GM12878 (cell line): ENCODE measurements at regions not wholly inside any gene's neighbourhood (a gene's known extent, or its start where the extent isn't known, plus 50 kb on each side); places are given as distances from the start of the nearest gene placed in this dataset.
"Not testable (repeated sequence)": the region's sequence is repeated elsewhere in the genome, so short reads cannot be mapped to it uniquely, and the experiment has no call there.

Experiments used
- ATAC-seq: fragments of 200-7000 bp; cut with Tn5 transposase; 3 replicates; pipeline ENCODE4 v1.9.1; 2020; ENCODE audit warnings: mild to moderate bottlenecking, moderate library complexity
- BruUV-seq: library from RNA; stranded (reverse); fragments of 400-500 nt; replicated peaks from 2 replicates; lab custom pipeline; 2021; lab: Mats Ljungman, UMichigan
- CTCF ChIA-PET: fragments of 300-600 bp; sonication (Branson Sonifier 250); formaldehyde crosslinking; extraction: SDS; loops from one replicate; lab custom pipeline; 2021; ENCODE audit warnings: inconsistent platforms; lab: Yijun Ruan, JAX
- POLR2A ChIA-PET: fragments of 350-600 bp; formaldehyde crosslinking; extraction: SDS; loops from one replicate; lab custom pipeline; 2021; ENCODE audit warnings: inconsistent platforms; lab: Charles Lee
- RAD21 ChIA-PET: fragments of 300-600 bp; sonication (Branson Sonifier 250); formaldehyde crosslinking; loops from one replicate; lab custom pipeline; 2023; ENCODE audit warnings: antibody characterized with exemption; ENCODE audit not compliant: unreplicated experiment; lab: Charles Lee
- SMC1A ChIA-PET: fragments of 300-600 bp; sonication (Branson Sonifier 250); formaldehyde crosslinking; loops from one replicate; lab custom pipeline; 2023; ENCODE audit not compliant: unreplicated experiment, uncharacterized antibody; lab: Charles Lee
- DNase-seq: peaks from one replicate; pipeline ENCODE4 v3.0.0-alpha.2; 2011; ENCODE audit warnings: low read depth, low spot score
- FAIRE-seq: peaks from 3 replicates; lab custom pipeline; 2011; peaks lifted over from hg19 to GRCh38; lab: Jason Lieb, UNC
- H2AFZ ChIP-seq: 2 replicates; pipeline ENCODE4 v1.6.0; 2011; ENCODE audit warnings: low read depth, low read length, control low read depth; ENCODE audit not compliant: control insufficient read depth
- H3K27ac ChIP-seq: 2 replicates; pipeline ENCODE4 v1.5.1; 2011; ENCODE audit warnings: control low read depth; ENCODE audit not compliant: control insufficient read depth, insufficient read depth
- H3K27me3 ChIP-seq, 2 experiments: replicated peaks in 1 of 2; 2 replicates each; pipeline versions ENCODE4 v1.6.0 to v1.6.1; 2011; ENCODE audit warnings: low read length in 1 of 2; ENCODE audit not compliant: control insufficient read depth in 2 of 2, insufficient read depth in 2 of 2
- H3K36me3 ChIP-seq, 2 experiments: 2 replicates each; pipeline ENCODE4 v1.5.1; 2011; ENCODE audit warnings: low read length in 1 of 2; ENCODE audit not compliant: control insufficient read depth in 2 of 2, insufficient read depth in 2 of 2
- H3K4me1 ChIP-seq: 2 replicates; pipeline ENCODE4 v1.6.1; 2011; ENCODE audit warnings: mild to moderate bottlenecking, low read length, moderate library complexity, mixed read lengths; ENCODE audit not compliant: control insufficient read depth, insufficient read depth
- H3K4me2 ChIP-seq: 2 replicates; pipeline ENCODE4 v1.6.0; 2011; ENCODE audit warnings: control low read depth; ENCODE audit not compliant: control insufficient read depth, insufficient read depth
- H3K4me3 ChIP-seq: fragments of 200-600 bp; sonication (generic); 2 replicates; pipeline ENCODE4 v1.5.1; 2016
- H3K79me2 ChIP-seq: 2 replicates; pipeline ENCODE4 v1.6.0; 2011; ENCODE audit warnings: low read length; ENCODE audit not compliant: control insufficient read depth, insufficient read depth
- H3K9ac ChIP-seq: 2 replicates; pipeline ENCODE4 v1.8.0; 2011; ENCODE audit warnings: low read length, control low read depth, mixed read lengths; ENCODE audit not compliant: control insufficient read depth, insufficient read depth
- H3K9me3 ChIP-seq: replicated peaks from 3 replicates; pipeline ENCODE4 v1.5.1; 2011; ENCODE audit warnings: mild to moderate bottlenecking, low read length; ENCODE audit not compliant: control insufficient read depth, insufficient read depth
- H4K20me1 ChIP-seq: 2 replicates; pipeline ENCODE4 v1.6.0; 2011; ENCODE audit not compliant: control insufficient read depth, insufficient read depth
- MXI1 ChIP-seq: fragments of 150-350 bp; IDR thresholded peaks from 2 replicates; pipeline ENCODE4 v1.6.1; 2011; ENCODE audit warnings: low read depth, mild to moderate bottlenecking, inconsistent platforms, low read length, improper control_type of control experiment
- RAD51 ChIP-seq: fragments of 450-650 bp; IDR thresholded peaks from 2 replicates; pipeline ENCODE4 v1.6.1; 2016; ENCODE audit warnings: moderate library complexity, mild to moderate bottlenecking, inconsistent platforms
- WGBS: methylation state at CpG from one replicate; pipeline ENCODE4 v1.1.6; 2016; ENCODE audit warnings: low lambda C conversion rate; ENCODE audit not compliant: insufficient replicate concordance, insufficient coverage; ENCODE audit errors: missing lambda C conversion rate; 5-methylcytosine and 5-hydroxymethylcytosine counted together
- in situ Hi-C: fragments of 300-500 bp; cut with MboI; formaldehyde crosslinking; loops from 9 replicates; pipeline ENCODE4 v1.14.3; 2018; ENCODE audit warnings: mixed read lengths
- intact Hi-C: fragments of 100-400 bp; cut with micrococcal nuclease; formaldehyde crosslinking; loops from one replicate; pipeline ENCODE4 v1.14.2; 2022; ENCODE audit not compliant: unreplicated experiment

DNA sequence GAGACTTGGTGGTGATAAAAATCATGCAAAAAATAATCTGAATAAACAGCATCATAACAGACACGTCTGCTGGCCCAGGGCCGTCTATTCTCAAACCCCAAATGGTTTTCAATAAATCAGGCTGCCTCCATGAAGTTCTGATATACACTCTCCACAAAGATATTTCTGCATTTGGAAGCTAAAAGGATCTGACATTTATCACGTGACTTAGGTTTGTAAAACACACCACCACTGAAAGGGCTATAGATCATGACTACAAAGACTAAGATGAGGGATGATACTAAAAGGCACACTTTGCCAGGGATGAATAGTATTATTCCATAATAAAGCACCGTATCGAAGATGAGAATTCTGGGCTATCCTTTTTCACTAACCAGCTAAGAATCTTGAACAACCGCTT, 67.6 kb upstream of the ADAMTS18 start:
- H4K20me1 ChIP-seq: no peaks in the 10 kb centered on the region
- CTCF ChIA-PET: interaction anchor here (1.1 kb wide), 1 partner anchor 80 kb away, joined by 3 read pairs; no protein-coding TSS in a partner anchor
- no TSS peak for BruUV-seq
- H3K4me2 ChIP-seq: no peak overlapping the region
- in situ Hi-C loops: no loop called here
- no peaks in the 10 kb centered on the region for H3K4me1 ChIP-seq
- ATAC-seq (no peak), DNase-seq (no peak), FAIRE-seq (no peak)
- no peak overlapping the region for H3K4me3 ChIP-seq
- no peak overlapping the region for H2AFZ ChIP-seq
- H3K27me3 ChIP-seq: no peaks in the 10 kb centered on the region
- H3K27ac ChIP-seq: no peak overlapping the region
- POLR2A ChIA-PET: no interaction called here
- H3K9me3 ChIP-seq: no peaks in the 10 kb centered on the region
- TF ChIP-seq RAD51 (peak; percentile 57; the same call in 1 of the 2 replicates), MXI1 (no peak)
- 18% methylated on average over 6 of the region's 6 CpGs for whole genome bisulfite sequencing
- intact Hi-C loops: no loop called here
- RAD21 ChIA-PET: no interaction called here
- no peaks in the 10 kb centered on the region for H3K79me2 ChIP-seq
- H3K9ac ChIP-seq: no peak overlapping the region
- H3K36me3 ChIP-seq: no peaks in the 10 kb centered on the region
- SMC1A ChIA-PET: no interaction called here

DNA sequence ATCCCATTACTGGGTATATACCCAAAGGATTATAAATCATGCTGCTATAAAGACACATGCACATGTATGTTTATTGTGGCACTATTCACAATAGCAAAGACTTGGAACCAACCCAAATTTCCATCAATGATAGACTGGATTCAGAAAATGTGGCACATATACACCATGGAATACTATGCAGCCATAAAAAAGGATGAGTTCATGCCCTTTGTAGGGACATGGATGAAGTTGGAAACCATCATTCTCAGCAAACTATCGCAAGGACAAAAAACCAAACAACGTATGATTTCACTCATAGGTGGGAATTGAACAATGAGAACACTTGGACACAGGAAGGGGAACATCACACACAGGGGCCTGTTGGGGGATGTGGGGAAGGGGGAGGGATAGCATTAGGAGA, 71.7 kb upstream of the ADAMTS18 start:
- H3K79me2 ChIP-seq, H3K9me3 ChIP-seq, DNase-seq, in situ Hi-C loops, H3K36me3 ChIP-seq, H3K27me3 ChIP-seq, SMC1A ChIA-PET, H4K20me1 ChIP-seq, H3K4me3 ChIP-seq, BruUV-seq, H3K4me1 ChIP-seq, RAD21 ChIA-PET, CTCF ChIA-PET, H3K9ac ChIP-seq, POLR2A ChIA-PET, H3K4me2 ChIP-seq, intact Hi-C loops, H3K27ac ChIP-seq, ATAC-seq, FAIRE-seq, H2AFZ ChIP-seq: not testable (repeated sequence)
- 69% methylated on average over 2 of the region's 2 CpGs for WGBS
